ENCODE measurements at regions not wholly inside any gene's neighbourhood (a gene's known extent, or its start where the extent isn't known, plus 50 kb on each side); places are given as distances from the start of the nearest gene placed in this dataset.

DNA sequence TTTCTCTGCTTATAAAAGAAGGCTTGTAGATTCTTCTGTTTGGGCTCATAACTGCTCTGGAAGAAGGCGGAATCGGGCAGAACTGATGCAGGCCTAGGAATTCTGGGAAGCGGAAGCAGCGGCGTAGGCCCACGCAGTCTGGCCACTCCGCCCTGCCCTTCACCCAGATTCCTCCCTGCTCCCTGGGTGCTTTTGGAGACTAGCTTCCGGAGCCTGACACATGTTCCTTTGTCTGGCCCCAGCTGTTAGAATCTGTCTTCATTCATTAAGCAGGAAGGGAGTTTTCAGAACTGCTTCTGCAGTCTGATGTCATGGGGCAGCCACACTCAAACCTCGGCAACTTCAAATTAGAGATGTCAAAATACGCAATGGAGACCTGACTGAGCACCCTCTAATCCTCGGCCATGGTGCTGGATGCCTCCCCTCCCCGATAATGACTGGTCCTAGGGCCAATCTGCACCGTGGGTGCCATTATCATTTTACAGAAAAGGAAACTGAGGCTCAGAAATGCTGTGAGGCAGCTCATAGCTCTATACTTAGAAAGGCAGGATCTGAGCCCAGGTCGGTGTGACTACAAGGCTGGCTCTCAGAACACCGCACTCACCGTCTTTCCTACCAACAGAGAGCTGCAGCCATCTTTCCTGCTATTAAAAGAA is 275.7 kb downstream of the MYCN start:
- TF ChIP-seq, protein P1, sequence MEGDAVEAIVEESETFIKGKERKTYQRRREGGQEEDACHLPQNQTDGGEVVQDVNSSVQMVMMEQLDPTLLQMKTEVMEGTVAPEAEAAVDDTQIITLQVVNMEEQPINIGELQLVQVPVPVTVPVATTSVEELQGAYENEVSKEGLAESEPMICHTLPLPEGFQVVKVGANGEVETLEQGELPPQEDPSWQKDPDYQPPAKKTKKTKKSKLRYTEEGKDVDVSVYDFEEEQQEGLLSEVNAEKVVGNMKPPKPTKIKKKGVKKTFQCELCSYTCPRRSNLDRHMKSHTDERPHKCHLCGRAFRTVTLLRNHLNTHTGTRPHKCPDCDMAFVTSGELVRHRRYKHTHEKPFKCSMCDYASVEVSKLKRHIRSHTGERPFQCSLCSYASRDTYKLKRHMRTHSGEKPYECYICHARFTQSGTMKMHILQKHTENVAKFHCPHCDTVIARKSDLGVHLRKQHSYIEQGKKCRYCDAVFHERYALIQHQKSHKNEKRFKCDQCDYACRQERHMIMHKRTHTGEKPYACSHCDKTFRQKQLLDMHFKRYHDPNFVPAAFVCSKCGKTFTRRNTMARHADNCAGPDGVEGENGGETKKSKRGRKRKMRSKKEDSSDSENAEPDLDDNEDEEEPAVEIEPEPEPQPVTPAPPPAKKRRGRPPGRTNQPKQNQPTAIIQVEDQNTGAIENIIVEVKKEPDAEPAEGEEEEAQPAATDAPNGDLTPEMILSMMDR (conservative IDR thresholded peaks at IDR 0.05; ENCODE audit: low read depth, low read length): no peak
- TF ChIP-seq RAD21 (IDR thresholded peaks at IDR 0.05; ENCODE audit: low read length) (no peak), POLR2A (IDR thresholded peaks at IDR 0.05; ENCODE audit: low read depth, low read length) (no peak), SMC3 (IDR thresholded peaks at IDR 0.05; ENCODE audit: low read depth, low read length) (no peak), BHLHE40 (IDR thresholded peaks at IDR 0.05; ENCODE audit: low read depth, low read length) (no peak), MAFK (IDR thresholded peaks at IDR 0.05; ENCODE audit: low read depth, low read length) (no peak), CEBPB (IDR thresholded peaks at IDR 0.05; ENCODE audit: low read depth, low read length) (no peak)
- TF ChIP-seq, protein P2, sequence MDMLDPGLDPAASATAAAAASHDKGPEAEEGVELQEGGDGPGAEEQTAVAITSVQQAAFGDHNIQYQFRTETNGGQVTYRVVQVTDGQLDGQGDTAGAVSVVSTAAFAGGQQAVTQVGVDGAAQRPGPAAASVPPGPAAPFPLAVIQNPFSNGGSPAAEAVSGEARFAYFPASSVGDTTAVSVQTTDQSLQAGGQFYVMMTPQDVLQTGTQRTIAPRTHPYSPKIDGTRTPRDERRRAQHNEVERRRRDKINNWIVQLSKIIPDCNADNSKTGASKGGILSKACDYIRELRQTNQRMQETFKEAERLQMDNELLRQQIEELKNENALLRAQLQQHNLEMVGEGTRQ (IDR thresholded peaks at IDR 0.05; ENCODE audit: low read depth, low read length): no peak
- TF ChIP-seq, protein P3, sequence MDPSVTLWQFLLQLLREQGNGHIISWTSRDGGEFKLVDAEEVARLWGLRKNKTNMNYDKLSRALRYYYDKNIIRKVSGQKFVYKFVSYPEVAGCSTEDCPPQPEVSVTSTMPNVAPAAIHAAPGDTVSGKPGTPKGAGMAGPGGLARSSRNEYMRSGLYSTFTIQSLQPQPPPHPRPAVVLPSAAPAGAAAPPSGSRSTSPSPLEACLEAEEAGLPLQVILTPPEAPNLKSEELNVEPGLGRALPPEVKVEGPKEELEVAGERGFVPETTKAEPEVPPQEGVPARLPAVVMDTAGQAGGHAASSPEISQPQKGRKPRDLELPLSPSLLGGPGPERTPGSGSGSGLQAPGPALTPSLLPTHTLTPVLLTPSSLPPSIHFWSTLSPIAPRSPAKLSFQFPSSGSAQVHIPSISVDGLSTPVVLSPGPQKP (IDR thresholded peaks at IDR 0.05; ENCODE audit: borderline replicate concordance, low read depth, low read length): no peak

Measured in IMR-90 (cell line).